H9 (cell line): ENCODE measurements at regions not wholly inside any gene's neighbourhood (a gene's known extent, or its start where the extent isn't known, plus 50 kb on each side); places are given as distances from the start of the nearest gene placed in this dataset.

Experiments used
- DNase-seq: peaks from one replicate; pipeline ENCODE4 v3.0.0-alpha.2; 2017
- H2AFZ ChIP-seq: one replicate; pipeline ENCODE4 v1.6.1; 2013; ENCODE audit warnings: mild to moderate bottlenecking, low read length, control low read depth, moderate library complexity
- H2AK5ac ChIP-seq: 2 replicates; pipeline ENCODE4 v1.6.1; 2013; ENCODE audit warnings: low read length, control low read depth, mixed read lengths; ENCODE audit not compliant: insufficient read length
- H2BK120ac ChIP-seq: one replicate; pipeline ENCODE4 v1.6.1; 2013; ENCODE audit warnings: low read depth, mild to moderate bottlenecking, low read length, control low read depth, inconsistent platforms; ENCODE audit not compliant: poor library complexity, severe bottlenecking
- H2BK12ac ChIP-seq: 2 replicates; pipeline ENCODE4 v1.6.1; 2013; ENCODE audit warnings: low read length, control low read depth, mixed read lengths, low read depth; ENCODE audit not compliant: insufficient read length
- H2BK15ac ChIP-seq: 2 replicates; pipeline ENCODE4 v1.6.1; 2013; ENCODE audit warnings: low read depth, low read length, control low read depth
- H2BK20ac ChIP-seq: one replicate; pipeline ENCODE4 v1.6.1; 2013; ENCODE audit warnings: low read depth, mild to moderate bottlenecking, low read length, control low read depth, inconsistent platforms; ENCODE audit not compliant: poor library complexity, severe bottlenecking
- H2BK5ac ChIP-seq: 2 replicates; pipeline ENCODE4 v1.6.1; 2013; ENCODE audit warnings: low read length, control low read depth, mixed read lengths; ENCODE audit not compliant: insufficient read length
- H3K14ac ChIP-seq: 2 replicates; pipeline ENCODE4 v1.6.1; 2013; ENCODE audit warnings: low read length, control low read depth; ENCODE audit not compliant: insufficient read depth
- H3K18ac ChIP-seq: 2 replicates; pipeline ENCODE4 v1.6.1; 2013; ENCODE audit warnings: low read depth, mild to moderate bottlenecking, mixed read lengths, low read length, control low read depth; ENCODE audit not compliant: insufficient read length
- H3K23ac ChIP-seq: 2 replicates; pipeline ENCODE4 v1.6.1; 2013; ENCODE audit warnings: low read length, control low read depth, mixed read lengths, low read depth; ENCODE audit not compliant: insufficient read length
- H3K23me2 ChIP-seq: 2 replicates; pipeline ENCODE4 v1.6.1; 2013; ENCODE audit warnings: low read depth, mild to moderate bottlenecking, mixed read lengths, low read length, control low read depth; ENCODE audit not compliant: insufficient read length, poor library complexity, severe bottlenecking
- H3K27ac ChIP-seq: 2 replicates; pipeline ENCODE4 v1.5.1; 2013; ENCODE audit warnings: low read length, control low read depth, mixed read lengths, low read depth; ENCODE audit not compliant: insufficient read length
- H3K27me3 ChIP-seq: 2 replicates; pipeline ENCODE4 v1.6.1; 2013; ENCODE audit warnings: low read length, control low read depth, inconsistent platforms; ENCODE audit not compliant: insufficient read depth
- H3K4ac ChIP-seq: 2 replicates; pipeline ENCODE4 v1.6.1; 2013; ENCODE audit warnings: low read depth, mild to moderate bottlenecking, control low read depth, inconsistent platforms, low read length, moderate library complexity
- H3K4me1 ChIP-seq: 2 replicates; pipeline ENCODE4 v1.6.1; 2013; ENCODE audit warnings: low read length, control low read depth, inconsistent platforms; ENCODE audit not compliant: insufficient read depth
- H3K4me2 ChIP-seq: 2 replicates; pipeline ENCODE4 v1.6.1; 2013; ENCODE audit warnings: low read length, control low read depth, mixed read lengths; ENCODE audit not compliant: insufficient read length, insufficient read depth
- H3K56ac ChIP-seq: 2 replicates; pipeline ENCODE4 v1.6.1; 2013; ENCODE audit warnings: low read depth, mild to moderate bottlenecking, mixed read lengths, low read length, control low read depth; ENCODE audit not compliant: insufficient read length
- H3K79me1 ChIP-seq: 2 replicates; pipeline ENCODE4 v1.6.1; 2013; ENCODE audit warnings: low read depth, mild to moderate bottlenecking, moderate library complexity, low read length, control low read depth, inconsistent platforms; ENCODE audit not compliant: insufficient read depth, poor library complexity, severe bottlenecking
- H3K79me2 ChIP-seq: 2 replicates; pipeline ENCODE4 v1.6.1; 2013; ENCODE audit warnings: low read length, control low read depth, inconsistent platforms; ENCODE audit not compliant: insufficient read depth
- H3K9ac ChIP-seq: 2 replicates; pipeline ENCODE4 v1.6.1; 2013; ENCODE audit warnings: low read length, control low read depth, mixed read lengths; ENCODE audit not compliant: insufficient read length; ENCODE audit errors: extremely low read depth
- H3K9me3 ChIP-seq: one replicate; pipeline ENCODE4 v1.6.1; 2013; ENCODE audit warnings: low read depth, low read length, inconsistent platforms; ENCODE audit not compliant: control insufficient read depth
- H3T11ph ChIP-seq: one replicate; pipeline ENCODE4 v1.6.1; 2013; ENCODE audit warnings: mild to moderate bottlenecking, low read length, control low read depth, inconsistent platforms
- H4K20me1 ChIP-seq: one replicate; pipeline ENCODE4 v1.6.1; 2013; ENCODE audit not compliant: control insufficient read depth, insufficient read length, insufficient read depth
- H4K5ac ChIP-seq: 2 replicates; pipeline ENCODE4 v1.6.1; 2013; ENCODE audit warnings: low read depth, mild to moderate bottlenecking, mixed read lengths, low read length, control low read depth; ENCODE audit not compliant: insufficient read length
- H4K8ac ChIP-seq: replicated peaks from 2 replicates; pipeline ENCODE4 v1.6.1; 2013; ENCODE audit warnings: low read length, control low read depth, mixed read lengths, low read depth; ENCODE audit not compliant: insufficient read length
- H4K91ac ChIP-seq: 2 replicates; pipeline ENCODE4 v1.6.1; 2013; ENCODE audit warnings: low read depth, mild to moderate bottlenecking, moderate library complexity, mixed read lengths, low read length, control low read depth; ENCODE audit not compliant: insufficient read length
- H3K27ac Mint-ChIP-seq, 3 experiments: 2 replicates in 2 of 3; 3 replicates in 1 of 3; pipeline ENCODE4 v1.8.0; 2020 to 2021; ENCODE audit warnings: mixed read lengths in 3 of 3, mild to moderate bottlenecking in 1 of 3, moderate library complexity in 1 of 3
- H3K27me3 Mint-ChIP-seq: 2 replicates; pipeline ENCODE4 v1.8.0; 2021; ENCODE audit warnings: low read depth, mild to moderate bottlenecking, moderate library complexity, mixed read lengths
- H3K36me3 Mint-ChIP-seq, 3 experiments: 2 replicates in 2 of 3; 3 replicates in 1 of 3; pipeline ENCODE4 v1.8.0; 2020 to 2021; ENCODE audit warnings: low read depth in 3 of 3, mixed read lengths in 3 of 3; ENCODE audit not compliant: insufficient read depth in 1 of 3
- H3K4me1 Mint-ChIP-seq, 2 experiments: 2 replicates each; pipeline ENCODE4 v1.8.0; 2020; ENCODE audit warnings: mixed read lengths in 2 of 2
- H3K4me3 Mint-ChIP-seq, 2 experiments: 2 replicates in 1 of 2; 3 replicates in 1 of 2; pipeline ENCODE4 v1.8.0; 2020 to 2021; ENCODE audit warnings: mild to moderate bottlenecking in 2 of 2, mixed read lengths in 2 of 2, moderate library complexity in 1 of 2
- H3K9me3 Mint-ChIP-seq, 2 experiments: 2 replicates in 1 of 2; 3 replicates in 1 of 2; pipeline ENCODE4 v1.8.0; 2020; ENCODE audit warnings: mild to moderate bottlenecking in 2 of 2, mixed read lengths in 2 of 2, moderate library complexity in 1 of 2
- WGBS: extraction: QIAGEN DNeasy Blood & Tissue Kit; methylation state at CpG from one replicate; pipeline ENCODE4 v1.1.7; 2013; ENCODE audit warnings: missing lambda C conversion rate, low lambda C conversion rate, mixed read lengths; ENCODE audit not compliant: insufficient read length; ENCODE audit errors: extremely low coverage; 5-methylcytosine and 5-hydroxymethylcytosine counted together
- TF ChIP-seq, protein P1 (sequence below): fragments of 200-600 bp; sonication (generic); conservative IDR thresholded peaks from 3 replicates; pipeline ENCODE4 v1.8.0; 2021; ENCODE audit warnings: antibody characterized with exemption, mild to moderate bottlenecking

DNA sequence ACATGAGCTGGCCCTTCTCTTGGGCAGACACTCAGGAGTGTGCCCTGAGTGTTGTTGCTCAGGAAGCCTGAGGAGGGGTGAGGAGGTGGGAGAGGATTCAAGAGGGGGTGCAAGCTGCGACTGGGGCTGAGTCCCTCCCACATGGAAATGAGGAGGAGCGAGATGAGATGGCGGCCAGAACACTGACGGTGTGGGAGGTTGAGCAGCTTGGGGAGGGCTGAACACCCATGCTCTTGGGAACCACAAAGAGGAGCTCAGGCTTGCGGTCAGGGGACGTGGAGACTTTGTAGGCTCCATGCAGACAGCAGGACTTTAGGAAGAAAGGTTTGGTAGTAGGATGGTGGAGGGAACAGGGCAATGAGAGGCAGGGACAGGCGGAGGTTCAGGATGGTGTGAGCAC lies 163.2 kb upstream of the SHH start:
- TF ChIP-seq, protein P1, sequence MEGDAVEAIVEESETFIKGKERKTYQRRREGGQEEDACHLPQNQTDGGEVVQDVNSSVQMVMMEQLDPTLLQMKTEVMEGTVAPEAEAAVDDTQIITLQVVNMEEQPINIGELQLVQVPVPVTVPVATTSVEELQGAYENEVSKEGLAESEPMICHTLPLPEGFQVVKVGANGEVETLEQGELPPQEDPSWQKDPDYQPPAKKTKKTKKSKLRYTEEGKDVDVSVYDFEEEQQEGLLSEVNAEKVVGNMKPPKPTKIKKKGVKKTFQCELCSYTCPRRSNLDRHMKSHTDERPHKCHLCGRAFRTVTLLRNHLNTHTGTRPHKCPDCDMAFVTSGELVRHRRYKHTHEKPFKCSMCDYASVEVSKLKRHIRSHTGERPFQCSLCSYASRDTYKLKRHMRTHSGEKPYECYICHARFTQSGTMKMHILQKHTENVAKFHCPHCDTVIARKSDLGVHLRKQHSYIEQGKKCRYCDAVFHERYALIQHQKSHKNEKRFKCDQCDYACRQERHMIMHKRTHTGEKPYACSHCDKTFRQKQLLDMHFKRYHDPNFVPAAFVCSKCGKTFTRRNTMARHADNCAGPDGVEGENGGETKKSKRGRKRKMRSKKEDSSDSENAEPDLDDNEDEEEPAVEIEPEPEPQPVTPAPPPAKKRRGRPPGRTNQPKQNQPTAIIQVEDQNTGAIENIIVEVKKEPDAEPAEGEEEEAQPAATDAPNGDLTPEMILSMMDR: no peak
- no peak overlapping the region for H3K4me2 ChIP-seq
- Mint-ChIP-seq H3K9me3 (no peaks in the 10 kb centered on the region), H3K27ac (no peak overlapping the region; a peak in 1 of 7 replicates), H3K36me3 (no peaks in the 10 kb centered on the region), H3K4me3 (no peak overlapping the region), H3K27me3 (peaks cover 21% of the 10 kb centered on the region), H3K4me1 (peaks cover 8 to 12% of the 10 kb centered on the region in 2 experiments)
- no peaks in the 10 kb centered on the region for H3K27me3 ChIP-seq
- no peak overlapping the region for H2BK15ac ChIP-seq
- no peak overlapping the region for H3K27ac ChIP-seq
- H4K20me1 ChIP-seq: no peaks in the 10 kb centered on the region
- WGBS: no CpG with 5 or more reads among the region's 7 CpGs
- no peak overlapping the region for H4K91ac ChIP-seq
- no peaks in the 10 kb centered on the region for H3K9me3 ChIP-seq
- no peak overlapping the region for H2BK12ac ChIP-seq
- no peaks in the 10 kb centered on the region for H3K23me2 ChIP-seq
- H3K56ac ChIP-seq: no peak overlapping the region
- no peak overlapping the region for H2BK20ac ChIP-seq
- H2AFZ ChIP-seq: no peak overlapping the region
- no peak for DNase-seq
- no peaks in the 10 kb centered on the region for H3K4me1 ChIP-seq
- no peak overlapping the region for H3T11ph ChIP-seq
- no peak overlapping the region for H2BK120ac ChIP-seq
- no peaks in the 10 kb centered on the region for H3K79me2 ChIP-seq
- H4K8ac ChIP-seq: no peak overlapping the region
- H3K14ac ChIP-seq: no peak overlapping the region
- no peak overlapping the region for H2AK5ac ChIP-seq
- H2BK5ac ChIP-seq: no peak overlapping the region
- H3K18ac ChIP-seq: no peak overlapping the region
- H4K5ac ChIP-seq: no peak overlapping the region
- no peak overlapping the region for H3K9ac ChIP-seq
- no peaks in the 10 kb centered on the region for H3K79me1 ChIP-seq
- H3K23ac ChIP-seq: no peak overlapping the region
- H3K4ac ChIP-seq: no peak overlapping the region
